H1 (cell line): ENCODE measurements at regions not wholly inside any gene's neighbourhood (a gene's known extent, or its start where the extent isn't known, plus 50 kb on each side); places are given as distances from the start of the nearest gene placed in this dataset.

Experiments used
- CTCF ChIA-PET: fragments of 300-600 bp; sonication (Branson Sonifier 250); formaldehyde crosslinking; loops from one replicate; lab custom pipeline; 2021; ENCODE audit not compliant: partially characterized antibody; lab: Charles Lee
- POLR2A ChIA-PET: fragments of 300-600 bp; sonication (Branson Sonifier 250); formaldehyde crosslinking; loops from one replicate; lab custom pipeline; 2021; ENCODE audit warnings: inconsistent platforms; ENCODE audit not compliant: partially characterized antibody; lab: Charles Lee
- DNase-seq, 2 experiments: peaks; one replicate each; pipeline versions ENCODE4 v3.0.0 to v3.0.0-alpha.2; 2010 to 2022; ENCODE audit warnings: low spot score in 2 of 2, low read depth in 1 of 2, mixed read lengths in 1 of 2
- FAIRE-seq: peaks from 2 replicates; lab custom pipeline; 2011; peaks lifted over from hg19 to GRCh38; lab: Jason Lieb, UNC
- H2AFZ ChIP-seq: 2 replicates; pipeline ENCODE4 v1.8.1; 2012; ENCODE audit warnings: low read length, inconsistent platforms
- H2AK5ac ChIP-seq: 2 replicates; pipeline ENCODE4 v1.6.1; 2013; ENCODE audit warnings: low read depth, low read length
- H2BK120ac ChIP-seq: replicated peaks from 2 replicates; pipeline ENCODE3; 2013; ENCODE audit warnings: low read depth, low read length, inconsistent platforms
- H2BK12ac ChIP-seq: 2 replicates; pipeline ENCODE4 v1.6.1; 2013; ENCODE audit warnings: low read depth, low read length
- H2BK15ac ChIP-seq: 2 replicates; pipeline ENCODE4 v1.6.1; 2013; ENCODE audit warnings: low read length
- H2BK20ac ChIP-seq: 2 replicates; pipeline ENCODE4 v1.6.1; 2013; ENCODE audit warnings: low read length
- H2BK5ac ChIP-seq: 2 replicates; pipeline ENCODE4 v1.6.1; 2013; ENCODE audit warnings: low read depth, low read length
- H3K14ac ChIP-seq: 2 replicates; pipeline ENCODE4 v1.6.1; 2013; ENCODE audit warnings: inconsistent platforms; ENCODE audit not compliant: insufficient read length
- H3K18ac ChIP-seq: 2 replicates; pipeline ENCODE4 v1.6.1; 2013; ENCODE audit warnings: low read length; ENCODE audit errors: extremely low read depth
- H3K23ac ChIP-seq: 2 replicates; pipeline ENCODE4 v1.6.1; 2013; ENCODE audit warnings: inconsistent platforms; ENCODE audit not compliant: insufficient read length
- H3K23me2 ChIP-seq: 2 replicates; pipeline ENCODE4 v1.6.1; 2013; ENCODE audit warnings: low read depth, low read length
- H3K27ac ChIP-seq: 2 replicates; pipeline ENCODE4 v1.6.1; 2011; ENCODE audit warnings: low read depth, low read length, inconsistent platforms
- H3K27me3 ChIP-seq, 4 experiments: replicated peaks in 1 of 4; 1 replicate in 1 of 4; 2 replicates in 3 of 4; pipeline versions ENCODE4 v1.6.1 to v1.8.1; 2011 to 2013; ENCODE audit warnings: low read length in 3 of 4, mild to moderate bottlenecking in 3 of 4, inconsistent platforms in 2 of 4, mixed read lengths in 2 of 4, moderate library complexity in 1 of 4; ENCODE audit not compliant: control insufficient read depth in 3 of 4, insufficient read depth in 3 of 4; ENCODE audit errors: extremely low read depth in 1 of 4
- H3K36me3 ChIP-seq, 4 experiments: 2 replicates each; pipeline versions ENCODE4 v1.6.1 to v1.8.1; 2011 to 2013; ENCODE audit warnings: mild to moderate bottlenecking in 4 of 4, low read length in 3 of 4, moderate library complexity in 2 of 4, control low read depth in 1 of 4, inconsistent platforms in 1 of 4; ENCODE audit not compliant: insufficient read depth in 4 of 4, control insufficient read depth in 2 of 4
- H3K4ac ChIP-seq: replicated peaks from 2 replicates; pipeline ENCODE3; 2013; ENCODE audit warnings: low read length, low read depth, mixed read lengths, inconsistent platforms; ENCODE audit not compliant: insufficient read length
- H3K4me1 ChIP-seq, 4 experiments: replicated peaks in 1 of 4; 1 replicate in 1 of 4; 2 replicates in 3 of 4; pipeline versions ENCODE4 v1.6.1 to v1.8.1; 2011 to 2013; ENCODE audit warnings: low read length in 3 of 4, inconsistent platforms in 2 of 4, mixed read lengths in 1 of 4; ENCODE audit not compliant: insufficient read depth in 4 of 4, control insufficient read depth in 3 of 4
- H3K4me2 ChIP-seq, 2 experiments: 2 replicates each; pipeline versions ENCODE4 v1.6.1 to v1.8.1; 2011 to 2013; ENCODE audit warnings: low read depth in 2 of 2, low read length in 2 of 2, control low read depth in 1 of 2, inconsistent platforms in 1 of 2, mild to moderate bottlenecking in 1 of 2; ENCODE audit not compliant: insufficient read depth in 1 of 2
- H3K4me3 ChIP-seq, 4 experiments: fragments of 200-600, 300-600 bp in 1 of 4; sonication (generic), shearing (Covaris generic), sonication (Bioruptor Twin) in 1 of 4; 2 replicates each; pipeline versions ENCODE4 v1.5.1 to v1.8.1; 2011 to 2016; ENCODE audit warnings: low read length in 4 of 4, low read depth in 3 of 4, control low read depth in 2 of 4, inconsistent platforms in 2 of 4, mild to moderate bottlenecking in 2 of 4, mixed read lengths in 1 of 4, moderate library complexity in 1 of 4; ENCODE audit not compliant: insufficient read depth in 2 of 4; ENCODE audit errors: extremely low read depth in 1 of 4
- H3K56ac ChIP-seq: replicated peaks from 2 replicates; pipeline ENCODE3; 2013; ENCODE audit warnings: low read depth, mild to moderate bottlenecking, mixed read lengths, low read length, inconsistent platforms; ENCODE audit not compliant: insufficient read length
- H3K79me1 ChIP-seq: 2 replicates; pipeline ENCODE4 v1.6.1; 2013; ENCODE audit warnings: low read depth, low read length, control low read depth
- H3K79me2 ChIP-seq, 2 experiments: 2 replicates each; pipeline versions ENCODE4 v1.6.1 to v1.8.1; 2012 to 2013; ENCODE audit warnings: low read length in 2 of 2, mild to moderate bottlenecking in 2 of 2, inconsistent platforms in 1 of 2; ENCODE audit not compliant: insufficient read depth in 2 of 2, control insufficient read depth in 1 of 2
- H3K9ac ChIP-seq, 4 experiments: replicated peaks in 1 of 4; 1 replicate in 1 of 4; 2 replicates in 3 of 4; pipeline versions ENCODE4 v1.6.1 to v1.8.1; 2011 to 2013; ENCODE audit warnings: low read depth in 3 of 4, low read length in 3 of 4, control low read depth in 2 of 4, mild to moderate bottlenecking in 2 of 4, moderate library complexity in 2 of 4, inconsistent platforms in 1 of 4; ENCODE audit errors: extremely low read depth in 1 of 4
- H3K9me3 ChIP-seq, 2 experiments: 2 replicates each; pipeline versions ENCODE4 v1.6.1 to v1.8.1; 2012 to 2013; ENCODE audit warnings: mild to moderate bottlenecking in 2 of 2, moderate library complexity in 2 of 2, control low read depth in 1 of 2, inconsistent platforms in 1 of 2, low read depth in 1 of 2, low read length in 1 of 2, mixed read lengths in 1 of 2; ENCODE audit not compliant: insufficient read depth in 2 of 2
- H4K20me1 ChIP-seq, 2 experiments: replicated peaks in 1 of 2; 2 replicates each; pipeline versions ENCODE3 to v1.8.1; 2011 to 2013; ENCODE audit warnings: inconsistent platforms in 2 of 2, low read length in 2 of 2, mild to moderate bottlenecking in 1 of 2; ENCODE audit not compliant: insufficient read depth in 2 of 2, control insufficient read depth in 1 of 2
- H4K5ac ChIP-seq: 2 replicates; pipeline ENCODE4 v1.6.1; 2013; ENCODE audit warnings: low read length, low read depth, mixed read lengths, inconsistent platforms; ENCODE audit not compliant: insufficient read length
- H4K8ac ChIP-seq: 2 replicates; pipeline ENCODE4 v1.8.0; 2013; ENCODE audit warnings: mild to moderate bottlenecking, moderate library complexity, low read length, inconsistent platforms; ENCODE audit not compliant: insufficient read depth; ENCODE audit errors: extremely low read depth
- H4K91ac ChIP-seq: replicated peaks from 2 replicates; pipeline ENCODE3; 2013; ENCODE audit warnings: low read length, mixed read lengths, inconsistent platforms; ENCODE audit not compliant: insufficient read length
- ATF2 ChIP-seq: IDR thresholded peaks from 2 replicates; pipeline ENCODE4 v1.6.1; 2012; ENCODE audit warnings: low read length, inconsistent platforms
- CBX8 ChIP-seq: fragments of 300-800, 300-1000 bp; sonication (generic); IDR thresholded peaks from 2 replicates; pipeline ENCODE4 v1.7.1; 2016; ENCODE audit warnings: low read depth, low read length, borderline replicate concordance
- MAFK ChIP-seq: IDR thresholded peaks from 2 replicates; pipeline ENCODE4 v1.6.1; 2012; ENCODE audit warnings: low read depth, mild to moderate bottlenecking, improper control_type of control experiment, low read length
- PHF8 ChIP-seq: fragments of 200-600 bp; sonication (generic); conservative IDR thresholded peaks from 2 replicates; pipeline ENCODE4 v1.7.1; 2012; ENCODE audit warnings: low read depth, mild to moderate bottlenecking, inconsistent platforms, low read length, moderate library complexity
- POU5F1 ChIP-seq: IDR thresholded peaks from 2 replicates; pipeline ENCODE4 v1.6.1; 2011; ENCODE audit warnings: low read depth, mild to moderate bottlenecking, low read length, moderate library complexity
- WGBS, 2 experiments: shearing (Covaris generic) in 1 of 2; methylation state at CpG; one replicate each; pipeline versions ENCODE4 v1.1.6 to v1.1.7; 2013 to 2015; ENCODE audit warnings: low lambda C conversion rate in 2 of 2, mixed read lengths in 2 of 2, inconsistent platforms in 1 of 2, low coverage in 1 of 2, missing lambda C conversion rate in 1 of 2; ENCODE audit not compliant: insufficient replicate concordance in 2 of 2, insufficient coverage in 1 of 2, insufficient read length in 1 of 2; ENCODE audit errors: extremely low coverage in 1 of 2, missing lambda C conversion rate in 1 of 2; 5-methylcytosine and 5-hydroxymethylcytosine counted together

- H2AFZ ChIP-seq = no peak overlapping the region; the same call in 1 of the 2 replicates
- no peak overlapping the region for H3K4ac ChIP-seq
- H3K18ac ChIP-seq = no peak overlapping the region
- H3K36me3 ChIP-seq = no peaks in the 10 kb centered on the region
- no peak overlapping the region for H3K4me2 ChIP-seq
- no peaks in the 10 kb centered on the region for H3K27me3 ChIP-seq
- no peak overlapping the region for H3K23ac ChIP-seq
- H3K4me3 ChIP-seq = no peak overlapping the region
- no peak overlapping the region for H4K5ac ChIP-seq
- no peaks in the 10 kb centered on the region for H4K20me1 ChIP-seq
- ChIA-PET POLR2A (no interaction called here), CTCF (interaction anchor here (0.9 kb wide), 1 partner anchor 10 kb away, joined by 3 read pairs; no protein-coding TSS in a partner anchor)
- no peak overlapping the region for H4K91ac ChIP-seq
- H3K14ac ChIP-seq = no peak overlapping the region
- H3K9me3 ChIP-seq = no peaks in the 10 kb centered on the region
- FAIRE-seq (no peak), DNase-seq (no peak)
- no peak overlapping the region for H2BK15ac ChIP-seq
- H3K4me1 ChIP-seq = peaks cover 0 to 2% (median 0%) of the 10 kb centered on the region in 4 experiments; a peak in 1 of 7 replicates
- H4K8ac ChIP-seq = no peak overlapping the region
- no peak overlapping the region for H2BK12ac ChIP-seq
- H2BK20ac ChIP-seq = no peak overlapping the region
- no peak overlapping the region for H2BK5ac ChIP-seq
- no peak overlapping the region for H3K56ac ChIP-seq
- H3K9ac ChIP-seq = no peak overlapping the region
- no peaks in the 10 kb centered on the region for H3K23me2 ChIP-seq
- no peaks in the 10 kb centered on the region for H3K79me1 ChIP-seq
- H3K79me2 ChIP-seq = no peaks in the 10 kb centered on the region
- H2BK120ac ChIP-seq = peak overlapping the region; percentile 22
- WGBS, 2 experiments = 88% methylated on average over 3 of the region's 3 CpGs; no CpG with 5 or more reads in 1 of the 2 experiments
- no peak overlapping the region for H3K27ac ChIP-seq
- H2AK5ac ChIP-seq = no peak overlapping the region
- TF ChIP-seq CBX8 = no peak
- TF ChIP-seq POU5F1 = no peak
- TF ChIP-seq PHF8 = no peak
- no peak for TF ChIP-seq ATF2
- TF ChIP-seq MAFK = no peak
Observed at GRCh38 chr9:22921742-22922141, 475.1 kb downstream of the DMRTA1 start.
